H1 (cell line): ENCODE measurements at regions not wholly inside any gene's neighbourhood (a gene's known extent, or its start where the extent isn't known, plus 50 kb on each side); places are given as distances from the start of the nearest gene placed in this dataset.

Experiments
- ATF2 ChIP-seq: IDR thresholded peaks from 2 replicates; pipeline ENCODE4 v1.6.1; 2012; ENCODE audit warnings: low read length, inconsistent platforms
- CBX5 ChIP-seq: fragments of 300-800, 300-1000 bp; sonication (generic); IDR thresholded peaks from 2 replicates; pipeline ENCODE4 v1.7.1; 2016; ENCODE audit warnings: antibody characterized with exemption, low read length, low read depth
- CEBPB ChIP-seq: IDR thresholded peaks from 2 replicates; pipeline ENCODE4 v1.6.1; 2012; ENCODE audit warnings: low read depth, low read length
- JUND ChIP-seq: IDR thresholded peaks from 2 replicates; pipeline ENCODE4 v1.6.1; 2011; ENCODE audit warnings: mild to moderate bottlenecking, improper control_type of control experiment, low read length
- KDM5A ChIP-seq: fragments of 200-600 bp; IDR thresholded peaks from 2 replicates; pipeline ENCODE4 v1.7.1; 2012; ENCODE audit warnings: mild to moderate bottlenecking, low read length, inconsistent platforms, mixed read lengths
- TAF7 ChIP-seq: optimal IDR thresholded peaks from 2 replicates; pipeline ENCODE3; 2011; ENCODE audit warnings: low read depth, mild to moderate bottlenecking, inconsistent platforms, low read length, moderate library complexity, borderline replicate concordance

GRCh38 chr3:34407281-34407680 lies 608.9 kb downstream of the PDCD6IP start (continued):
- no peak for TF ChIP-seq CBX5
- TF ChIP-seq ATF2, result no peak
- no peak for TF ChIP-seq CEBPB
- TF ChIP-seq KDM5A, result no peak
- no peak for TF ChIP-seq JUND
- no peak for TF ChIP-seq TAF7
- TF ChIP-seq, all 59 proteins: peak for 0
